NCI-H2227 (cell line): ENCODE measurements at regions not wholly inside any gene's neighbourhood (a gene's known extent, or its start where the extent isn't known, plus 50 kb on each side); places are given as distances from the start of the nearest gene placed in this dataset.
A peak's percentile ranks its signal among the peaks of the same experiment; 100 is the strongest.
"Not testable (repeated sequence)": the region's sequence is repeated elsewhere in the genome, so short reads cannot be mapped to it uniquely, and the experiment has no call there.

Experiments
- DNase-seq: peaks from one replicate; lab custom pipeline; 2025; ENCODE audit not compliant: unreplicated experiment; lab: John Stamatoyannopoulos, UW

DNA sequence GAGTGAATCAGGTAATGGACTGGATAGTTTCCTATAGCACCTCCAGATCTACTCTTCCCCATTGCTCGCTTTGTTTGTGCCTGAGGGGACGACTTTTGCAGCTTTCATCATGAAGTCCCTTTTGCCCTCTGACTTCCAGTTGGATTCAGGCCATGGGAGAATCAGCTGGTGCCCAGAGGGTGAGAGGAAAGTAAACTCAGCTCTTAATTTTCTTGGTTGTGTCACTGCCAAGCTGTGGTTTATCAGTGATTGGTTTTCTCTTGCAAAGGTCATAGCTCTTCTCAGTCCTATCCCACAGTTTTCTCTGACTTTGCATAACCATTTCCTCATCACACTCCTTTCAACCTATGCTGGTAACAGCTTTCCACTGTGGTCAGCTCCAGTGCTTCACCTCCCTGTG, 200.1 kb downstream of the KCNJ2 start:
- no peak for DNase-seq

DNA sequence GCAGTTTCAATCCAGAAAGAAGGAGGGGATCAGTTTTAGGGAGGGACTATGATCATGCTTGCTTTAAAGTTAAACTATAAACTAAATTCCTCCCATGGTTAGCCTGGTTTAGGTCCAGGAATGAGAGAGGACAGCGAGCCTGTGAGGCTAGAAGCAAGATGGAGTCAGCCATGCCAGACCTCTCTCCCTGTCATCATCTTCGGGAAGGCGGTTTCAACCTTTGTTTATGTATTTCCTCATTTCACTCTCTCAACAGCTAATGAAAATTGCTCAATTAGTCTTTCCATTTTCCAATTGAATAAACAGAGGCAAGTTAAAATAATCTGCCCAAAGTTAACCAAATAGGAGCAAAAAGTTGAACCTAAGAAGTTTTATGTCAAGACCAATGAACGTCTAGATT, 201.5 kb downstream of the KCNJ2 start:
- no peak for DNase-seq

GRCh38 chr17:70373369-70373768, 204.0 kb downstream of the KCNJ2 start:
- DNase-seq: no peak

DNA sequence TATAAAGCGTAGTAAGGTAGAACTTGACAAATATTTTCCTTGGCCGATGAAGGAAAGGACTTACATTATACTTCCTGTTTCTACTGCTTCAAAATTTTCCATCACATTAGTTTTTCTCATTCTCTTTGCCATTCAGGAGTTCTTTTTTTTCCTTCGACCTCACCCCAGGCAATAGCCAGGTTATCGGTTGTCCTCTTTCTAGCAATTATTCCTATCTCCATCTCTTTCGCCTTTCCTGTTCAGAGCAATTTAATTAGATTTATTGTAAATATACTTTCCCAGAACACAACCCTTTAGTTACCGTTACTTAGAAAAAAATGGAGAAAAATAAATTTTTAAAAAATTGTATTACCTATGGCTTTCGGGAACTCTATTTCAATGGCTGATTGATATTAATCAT, 205.2 kb downstream of the KCNJ2 start:
- no peak for DNase-seq

GRCh38 chr17:70375406-70375805, 206.1 kb downstream of the KCNJ2 start:
- DNase-seq: no peak

DNA sequence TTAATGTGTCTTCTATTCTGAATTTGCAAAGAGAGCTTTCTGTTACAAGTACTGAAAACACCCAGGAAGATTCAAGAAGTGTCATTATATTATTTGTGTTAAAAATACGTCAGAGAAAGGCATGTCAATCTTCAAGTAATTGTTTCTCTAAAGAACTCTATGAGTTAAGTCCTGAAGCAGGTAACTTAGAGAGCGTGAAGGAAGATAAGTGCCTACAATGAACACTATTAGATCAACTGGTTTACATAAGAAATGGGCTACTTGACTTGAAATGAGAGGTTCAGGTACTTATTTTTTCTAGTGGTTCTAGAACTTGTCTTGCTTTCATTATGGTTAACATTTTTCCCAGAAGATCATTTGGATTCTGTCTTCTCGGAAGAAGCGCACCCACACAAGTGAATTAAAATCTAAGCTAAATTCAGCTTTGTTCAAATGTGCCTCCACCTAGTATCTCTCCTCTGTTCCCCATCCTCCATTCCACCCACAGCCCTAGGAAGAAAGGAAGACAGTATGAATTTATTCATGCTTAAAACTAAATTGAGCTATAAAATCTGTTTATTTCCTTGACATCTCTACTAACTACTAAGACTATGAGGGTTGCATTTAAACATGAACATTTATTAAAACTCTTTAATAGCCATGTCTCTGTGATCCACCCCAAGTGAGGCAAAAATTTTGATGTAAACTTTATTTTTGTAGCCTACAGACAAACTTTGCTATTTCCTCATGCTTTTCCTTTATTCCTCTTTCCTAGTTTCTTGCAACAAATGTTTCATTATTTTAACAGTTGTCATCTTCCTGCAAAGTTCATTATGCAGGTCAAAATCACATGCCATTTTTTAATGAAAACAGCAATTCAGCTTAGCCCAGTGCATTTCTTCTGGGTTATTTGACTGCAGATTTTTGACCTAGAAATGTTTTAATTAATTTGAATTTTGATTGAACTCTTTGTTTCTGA, 206.8 kb downstream of the KCNJ2 start:
- no peak for DNase-seq

DNA sequence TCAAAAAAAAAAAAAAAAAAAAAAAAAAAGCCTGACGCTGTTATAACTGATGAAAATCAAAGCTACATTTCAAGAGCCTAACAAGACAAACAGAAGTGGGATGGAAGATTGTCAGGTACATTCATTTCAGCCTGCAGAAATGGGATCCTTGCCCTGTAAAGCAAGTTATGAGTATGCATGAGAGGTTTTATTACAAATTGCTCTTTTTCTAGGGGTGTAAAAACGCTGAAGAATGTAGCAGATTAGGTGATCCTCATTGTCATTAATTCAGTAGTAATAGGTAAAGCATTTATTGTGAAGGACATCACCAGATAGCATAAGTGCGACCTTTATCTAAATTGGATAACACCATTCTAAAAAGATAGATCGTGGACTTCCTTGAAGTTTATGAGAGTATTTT, 208.3 kb downstream of the KCNJ2 start:
- DNase-seq: no peak

DNA sequence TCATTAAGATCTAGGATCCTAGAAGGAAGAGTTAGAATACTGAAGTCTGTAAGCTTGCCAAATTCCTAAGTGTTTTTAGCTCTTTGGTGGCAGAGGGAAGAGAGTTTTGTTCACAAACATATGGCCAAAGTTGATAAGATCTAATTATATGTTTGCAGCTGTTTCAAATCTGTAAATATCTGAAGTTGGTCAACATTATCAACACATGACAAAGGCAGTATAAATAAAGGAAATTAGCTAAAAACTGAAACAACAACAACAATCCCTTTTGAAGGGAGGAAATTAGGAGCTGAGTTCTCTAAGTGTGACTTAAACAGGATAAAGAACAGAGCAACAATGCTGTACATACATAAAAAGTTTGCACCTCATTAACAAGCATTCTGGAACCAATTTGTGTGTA, 208.7 kb downstream of the KCNJ2 start:
- no peak for DNase-seq

DNA sequence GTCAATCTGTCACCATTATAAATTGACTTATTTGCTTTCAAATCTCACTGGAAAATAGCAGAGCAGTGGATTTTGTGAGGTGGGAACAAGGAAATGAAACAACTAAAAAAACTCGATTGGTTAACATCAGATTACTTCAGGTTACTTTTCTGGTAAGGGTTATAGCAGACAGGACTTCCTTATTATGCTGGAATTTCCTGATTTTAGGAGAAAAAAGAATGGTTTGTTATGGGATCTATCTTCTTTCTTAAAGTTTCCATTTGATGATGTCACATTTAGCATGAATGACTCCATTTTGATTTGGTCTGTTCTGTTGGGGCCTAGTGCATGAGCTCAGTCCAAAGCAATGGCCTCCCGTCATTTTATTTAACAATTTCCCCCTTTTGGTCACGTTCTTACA, 210.6 kb downstream of the KCNJ2 start:
- DNase-seq: no peak

GRCh38 chr17:70381916-70382315, 212.6 kb downstream of the KCNJ2 start:
- not testable (repeated sequence) for DNase-seq

- no peak for DNase-seq
These were observed 219.0 kb downstream of the KCNJ2 start for GRCh38 chr17:70388326-70388725.

DNA sequence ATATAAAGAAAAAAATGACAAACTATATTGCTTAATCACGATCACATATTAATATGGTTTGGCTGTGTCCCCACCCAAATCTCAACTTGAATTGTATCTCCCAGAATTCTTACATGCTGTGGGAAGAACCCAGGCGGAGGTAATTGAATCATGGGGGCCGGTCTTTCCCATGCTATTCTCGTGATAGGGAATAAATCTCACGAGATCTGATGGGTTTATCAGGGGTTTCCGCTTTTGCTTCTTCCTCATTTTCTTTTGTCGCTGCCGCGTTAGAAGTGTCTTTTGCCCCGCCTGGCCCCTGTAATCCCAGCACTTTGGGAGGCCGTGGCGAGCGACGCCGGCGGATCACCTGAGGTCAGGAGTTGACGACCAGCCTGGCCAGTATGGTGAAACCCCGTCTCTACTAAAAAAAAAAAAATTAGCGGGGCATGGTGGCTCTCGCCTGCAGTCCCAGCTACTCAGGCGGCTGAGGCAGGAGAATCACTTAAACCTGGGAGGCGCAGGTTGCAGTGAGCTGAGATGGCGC, 220.0 kb downstream of the KCNJ2 start:
- not testable (repeated sequence) for DNase-seq

DNA sequence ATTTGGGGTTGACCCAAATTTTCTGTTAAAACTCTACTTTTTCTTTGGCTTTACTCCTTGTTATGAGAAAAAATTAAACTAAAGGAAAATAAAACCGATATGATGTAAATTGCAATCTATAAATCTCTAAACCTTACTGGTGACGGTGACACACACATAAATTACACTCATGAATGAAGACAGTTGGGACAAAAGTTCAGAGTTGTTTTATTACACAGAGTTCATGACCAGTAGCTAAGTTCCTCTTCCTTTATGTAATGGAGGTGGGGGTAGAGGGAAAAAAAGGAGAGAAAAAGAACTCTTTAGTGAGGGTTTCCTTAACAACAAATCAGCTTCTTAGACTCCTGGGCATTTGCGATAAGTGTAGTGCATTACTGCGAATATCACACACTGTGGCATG, 220.7 kb downstream of the KCNJ2 start:
- no peak for DNase-seq

DNA sequence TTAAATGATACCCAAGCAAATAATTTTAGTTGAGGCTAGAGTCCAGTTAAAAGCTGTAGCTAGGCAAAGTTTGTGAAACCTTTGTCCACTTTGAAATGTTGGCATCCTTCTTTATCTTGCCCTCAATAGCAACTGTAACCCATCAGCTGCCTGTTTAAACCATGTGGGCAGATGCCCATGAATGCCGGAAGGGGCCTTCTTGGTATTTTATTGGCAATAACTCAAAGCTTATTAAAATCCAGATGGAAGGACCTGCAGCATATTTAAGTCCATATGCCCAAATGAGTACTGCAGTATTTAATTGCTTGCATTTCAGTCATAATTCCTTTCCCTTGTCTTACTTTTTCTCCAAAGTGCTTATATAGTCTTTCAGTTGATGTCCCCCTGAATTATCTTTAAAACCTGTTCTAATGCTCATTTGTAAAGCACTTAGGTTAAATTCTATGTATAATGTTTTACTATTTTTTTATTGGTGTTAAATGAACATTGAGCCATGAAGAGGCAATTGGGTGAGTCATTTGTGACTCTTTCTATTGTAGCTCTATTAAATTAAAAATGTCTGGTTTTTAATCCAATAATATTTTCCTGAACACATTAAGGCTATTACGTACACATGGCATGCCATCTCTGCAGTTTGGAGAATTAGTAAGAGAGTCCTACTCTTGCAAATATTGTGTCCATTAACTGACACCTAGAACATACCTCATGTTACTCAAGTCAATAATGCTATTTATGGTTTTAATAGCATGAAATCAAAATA, 225.3 kb downstream of the KCNJ2 start:
- DNase-seq: no peak

- DNase-seq: peak; percentile 7
These were observed 236.3 kb downstream of the KCNJ2 start for GRCh38 chr17:70405492-70406220.

DNA sequence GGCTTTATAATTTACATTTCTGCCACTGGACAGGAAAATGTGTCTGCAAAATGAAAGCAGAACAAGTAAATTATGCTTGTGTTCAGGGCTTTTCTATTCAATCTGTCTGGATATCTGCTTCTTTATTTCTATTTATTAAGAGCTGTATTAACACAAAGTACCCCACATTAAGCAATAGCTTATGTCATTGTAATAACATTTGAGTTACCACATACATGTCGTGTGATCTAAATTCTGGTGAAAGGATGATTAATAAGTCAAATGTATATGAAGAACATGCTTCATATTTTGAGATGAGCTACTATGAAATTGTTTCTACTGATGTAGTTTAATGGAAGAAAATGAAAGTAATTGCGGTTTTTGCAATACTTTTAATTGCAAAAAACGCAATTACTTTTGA, 238.2 kb downstream of the KCNJ2 start:
- DNase-seq: no peak

GRCh38 chr17:70408768-70409167, 239.4 kb downstream of the KCNJ2 start:
- no peak for DNase-seq

DNA sequence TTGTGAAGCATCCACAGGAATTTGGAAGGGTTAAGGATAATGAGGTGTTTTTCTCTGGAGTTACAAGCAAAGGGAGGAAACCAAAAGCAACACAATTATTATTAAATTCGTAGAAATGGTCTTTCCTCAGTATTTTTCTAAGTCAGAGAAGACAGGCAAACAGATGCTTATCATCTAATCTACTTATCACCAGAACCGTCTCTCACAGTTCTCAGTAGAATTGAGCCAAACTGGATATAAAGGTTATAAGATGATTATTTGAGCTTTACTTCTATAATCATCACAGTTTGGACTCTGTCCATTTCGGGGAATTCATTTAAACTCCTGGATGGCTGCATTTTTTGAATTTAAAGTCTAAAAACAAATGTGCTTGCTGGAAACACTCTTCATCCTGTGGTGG, 245.0 kb downstream of the KCNJ2 start:
- no peak for DNase-seq

DNA sequence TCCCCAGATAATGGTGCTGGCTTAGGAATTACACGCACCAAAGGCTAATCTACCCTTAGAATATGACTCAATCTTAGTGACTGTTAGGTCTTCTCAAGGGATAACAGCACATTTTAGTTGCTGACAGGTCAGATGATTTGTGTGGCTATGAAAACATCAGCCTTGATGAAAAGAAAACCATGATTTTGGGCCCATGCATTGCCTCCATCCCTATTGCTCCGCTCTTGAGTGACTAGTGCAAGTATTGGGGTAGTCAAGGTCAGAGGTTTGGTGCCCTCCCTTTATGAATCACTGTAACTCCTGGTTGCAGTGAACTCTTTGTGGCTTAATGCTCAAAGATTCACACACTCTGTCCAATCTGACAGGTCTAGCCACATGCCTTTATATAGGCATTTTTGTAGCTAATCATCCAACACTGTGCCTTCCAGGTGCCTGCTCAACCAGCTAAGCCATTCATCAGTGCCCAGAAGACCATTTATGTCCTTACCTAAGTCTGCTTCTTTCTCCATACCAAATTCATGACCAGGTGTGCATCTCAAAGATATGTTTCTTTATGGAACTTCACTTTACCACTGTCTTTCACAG, 251.6 kb downstream of the KCNJ2 start:
- DNase-seq: no peak

DNA sequence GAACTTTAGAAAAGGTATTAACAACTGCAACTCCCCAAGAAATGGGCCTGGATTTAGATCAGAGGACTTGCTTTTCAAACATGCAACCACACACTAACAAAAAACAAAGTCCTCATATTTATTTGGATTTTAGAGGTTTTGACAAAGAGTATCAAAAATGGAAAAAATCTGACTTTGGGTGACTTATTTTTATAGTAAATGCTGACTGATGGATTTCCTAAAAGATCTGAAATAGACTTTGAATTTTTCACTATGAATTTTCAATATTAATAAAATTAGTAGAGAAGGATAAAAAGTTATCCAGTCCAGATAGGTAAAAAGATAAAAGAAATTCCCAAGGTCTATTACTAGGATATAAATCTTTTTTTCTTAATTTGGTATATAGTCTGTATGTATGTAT, 253.5 kb downstream of the KCNJ2 start:
- no peak for DNase-seq

DNA sequence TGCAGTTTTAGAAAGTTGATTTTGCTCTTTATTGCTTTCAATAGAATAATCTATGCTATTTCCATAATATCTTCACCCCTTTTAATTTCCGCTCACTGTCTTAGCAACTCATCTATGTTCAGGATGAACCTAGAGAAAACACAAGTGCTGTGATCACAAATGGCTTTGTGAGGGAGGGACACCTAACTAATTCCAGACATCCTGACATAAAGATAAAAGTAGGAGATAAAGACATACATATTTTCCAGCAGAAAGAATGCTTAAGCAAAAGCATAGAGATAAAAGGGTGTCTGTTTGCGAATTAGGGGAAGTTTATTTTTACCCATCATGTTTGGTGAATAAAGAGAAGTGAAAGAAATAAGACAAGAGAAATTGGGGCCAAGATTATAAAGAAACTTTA, 254.2 kb downstream of the KCNJ2 start:
- no peak for DNase-seq
